MM.1S (cell line): ENCODE measurements at regions not wholly inside any gene's neighbourhood (a gene's known extent, or its start where the extent isn't known, plus 50 kb on each side); places are given as distances from the start of the nearest gene placed in this dataset.

Experiments
- DNase-seq: peaks from one replicate; pipeline ENCODE4 v3.0.0-alpha.2; 2015
- H2AFZ ChIP-seq: fragments of 300-600 bp; sonication (generic); 2 replicates; pipeline ENCODE4 v1.6.0; 2016; ENCODE audit warnings: antibody characterized with exemption, low read length
- H3F3A ChIP-seq: fragments of 300-600 bp; sonication (generic); 2 replicates; pipeline ENCODE4 v1.6.1; 2016; ENCODE audit warnings: mild to moderate bottlenecking, antibody characterized with exemption, low read length, moderate library complexity, mixed read lengths; ENCODE audit not compliant: insufficient read depth
- H3K27ac ChIP-seq: fragments of 300-600 bp; sonication (generic); 2 replicates; pipeline ENCODE4 v1.5.1; 2016; ENCODE audit warnings: mild to moderate bottlenecking, low read length
- H3K27me3 ChIP-seq: fragments of 300-600 bp; sonication (generic); replicated peaks from 2 replicates; pipeline ENCODE4 v1.6.0; 2016; ENCODE audit warnings: low read length; ENCODE audit not compliant: insufficient read depth
- H3K36me3 ChIP-seq: fragments of 300-600 bp; sonication (generic); replicated peaks from 2 replicates; pipeline ENCODE4 v1.6.1; 2016; ENCODE audit warnings: mild to moderate bottlenecking, low read length, mixed read lengths; ENCODE audit not compliant: insufficient read depth
- H3K4me1 ChIP-seq: fragments of 300-600 bp; sonication (generic); 2 replicates; pipeline ENCODE4 v1.6.1; 2016; ENCODE audit warnings: low read length, mixed read lengths
- H3K4me2 ChIP-seq: fragments of 300-600 bp; sonication (generic); 2 replicates; pipeline ENCODE4 v1.6.0; 2016; ENCODE audit warnings: low read depth, low read length
- H3K4me3 ChIP-seq: fragments of 300-600 bp; sonication (generic); 2 replicates; pipeline ENCODE4 v1.5.1; 2016; ENCODE audit warnings: low read length, mixed read lengths
- H3K79me2 ChIP-seq: fragments of 300-600 bp; sonication (generic); 2 replicates; pipeline ENCODE4 v1.6.1; 2016; ENCODE audit warnings: mixed run types, low read length, mixed read lengths
- H3K9ac ChIP-seq: fragments of 300-600 bp; sonication (generic); 2 replicates; pipeline ENCODE4 v1.6.1; 2016; ENCODE audit warnings: low read length, mixed read lengths
- H3K9me2 ChIP-seq: fragments of 300-600 bp; sonication (generic); replicated peaks from 2 replicates; pipeline ENCODE4 v1.6.1; 2016; ENCODE audit warnings: mild to moderate bottlenecking, low read length, mixed read lengths; ENCODE audit not compliant: insufficient read depth
- H3K9me3 ChIP-seq: fragments of 300-600 bp; sonication (generic); replicated peaks from 2 replicates; pipeline ENCODE4 v1.6.1; 2016; ENCODE audit warnings: mild to moderate bottlenecking, low read length, mixed read lengths; ENCODE audit not compliant: insufficient read depth
- H4K20me1 ChIP-seq: fragments of 300-600 bp; sonication (generic); 2 replicates; pipeline ENCODE4 v1.6.1; 2016; ENCODE audit warnings: mild to moderate bottlenecking, low read length, moderate library complexity, mixed read lengths; ENCODE audit not compliant: insufficient read depth
- CTCF ChIP-seq: fragments of 300-600 bp; sonication (generic); IDR thresholded peaks from 2 replicates; pipeline ENCODE4 v1.5.1; 2016; ENCODE audit warnings: antibody characterized with exemption, low read length, mixed read lengths
- EZH2 ChIP-seq: fragments of 300-600 bp; sonication (generic); optimal IDR thresholded peaks from 2 replicates; pipeline ENCODE3; 2017; ENCODE audit warnings: low read depth, mild to moderate bottlenecking, antibody characterized with exemption, low read length, mixed read lengths
- EZH2phosphoT487 ChIP-seq: fragments of 300-600 bp; sonication (generic); IDR thresholded peaks from 2 replicates; pipeline ENCODE4 v1.6.1; 2018; ENCODE audit warnings: antibody characterized with exemption, low read length

DNA sequence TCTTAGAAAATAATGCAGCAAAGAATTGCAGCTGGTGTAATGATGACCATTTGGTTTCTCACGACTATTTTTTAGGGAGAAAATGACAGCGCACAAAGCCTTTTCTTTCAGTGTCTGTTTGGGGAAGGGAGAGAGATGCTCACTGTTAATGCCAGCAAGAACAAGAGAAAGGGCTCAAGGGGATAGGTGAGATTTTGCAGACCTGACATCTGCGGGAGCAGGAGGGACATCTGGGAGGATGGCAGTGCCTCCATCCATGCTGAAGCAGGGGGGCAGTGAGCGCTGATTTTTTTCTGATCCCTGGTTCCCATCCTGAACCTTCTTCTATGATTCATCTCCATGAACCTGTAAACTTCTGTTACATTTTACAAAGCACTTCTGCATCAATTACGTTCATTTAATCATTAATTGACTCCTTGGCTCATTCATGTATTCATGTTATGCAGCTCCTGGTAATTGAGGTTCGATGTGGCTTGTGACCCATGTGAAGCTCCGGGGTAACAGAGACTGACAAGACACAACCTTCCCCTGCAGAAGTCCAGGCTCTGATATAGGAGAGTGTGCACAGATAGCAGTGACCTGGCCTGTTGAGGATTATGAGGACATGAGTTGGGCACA lies 595.3 kb downstream of the PTPRU start:
- H3K36me3 ChIP-seq, result no peaks in the 10 kb centered on the region
- H3K27ac ChIP-seq, result no peak overlapping the region
- H3K9me2 ChIP-seq, result no peaks in the 10 kb centered on the region
- no peak overlapping the region for H3K9ac ChIP-seq
- H3K4me3 ChIP-seq, result no peak overlapping the region
- no peaks in the 10 kb centered on the region for H3K9me3 ChIP-seq
- DNase-seq, result no peak
- no peak overlapping the region for H2AFZ ChIP-seq
- H3F3A ChIP-seq, result no peaks in the 10 kb centered on the region
- H3K79me2 ChIP-seq, result no peaks in the 10 kb centered on the region
- no peak for TF ChIP-seq EZH2
- no peak for TF ChIP-seq CTCF
- TF ChIP-seq EZH2phosphoT487, result no peak
- H4K20me1 ChIP-seq, result no peaks in the 10 kb centered on the region
- H3K4me2 ChIP-seq, result no peak overlapping the region
- H3K4me1 ChIP-seq, result no peaks in the 10 kb centered on the region
- H3K27me3 ChIP-seq, result peaks cover 85% of the 10 kb centered on the region

- no peaks in the 10 kb centered on the region for H3F3A ChIP-seq
- TF ChIP-seq CTCF (no peak), EZH2 (no peak), EZH2phosphoT487 (no peak)
- H3K9me2 ChIP-seq, result no peaks in the 10 kb centered on the region
- H3K27me3 ChIP-seq, result peaks cover 92% of the 10 kb centered on the region
- H3K79me2 ChIP-seq, result no peaks in the 10 kb centered on the region
- no peak overlapping the region for H3K4me2 ChIP-seq
- no peaks in the 10 kb centered on the region for H3K36me3 ChIP-seq
- H4K20me1 ChIP-seq, result no peaks in the 10 kb centered on the region
- no peak overlapping the region for H3K4me3 ChIP-seq
- no peaks in the 10 kb centered on the region for H3K9me3 ChIP-seq
- H3K27ac ChIP-seq, result no peak overlapping the region
- H3K9ac ChIP-seq, result no peak overlapping the region
- no peak overlapping the region for H2AFZ ChIP-seq
- H3K4me1 ChIP-seq, result no peaks in the 10 kb centered on the region
- DNase-seq, result no peak
Measured at GRCh38 chr1:29830916-29831315, 594.6 kb downstream of the PTPRU start.

DNA sequence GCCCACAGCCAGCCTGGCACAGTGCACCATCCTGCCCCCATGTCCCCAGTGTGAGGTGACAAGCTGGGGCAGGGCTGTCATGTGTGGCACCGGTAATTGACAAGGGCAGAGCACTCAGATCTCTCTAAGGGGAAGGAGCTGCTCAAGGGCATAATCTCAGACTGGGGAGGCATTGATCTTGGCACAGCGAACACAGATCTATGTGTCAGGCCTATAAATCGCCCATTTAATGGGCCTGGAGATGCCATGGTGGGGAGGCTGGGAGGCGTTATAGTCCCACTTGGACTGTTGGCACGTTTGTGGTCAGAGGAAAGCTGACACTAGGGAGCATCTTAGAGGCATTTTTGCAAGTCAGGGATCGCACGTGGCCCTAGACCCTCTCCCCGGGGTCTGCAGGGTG lies 594.1 kb downstream of the PTPRU start:
- no peaks in the 10 kb centered on the region for H3K9me2 ChIP-seq
- no peaks in the 10 kb centered on the region for H4K20me1 ChIP-seq
- TF ChIP-seq EZH2 (no peak), CTCF (no peak), EZH2phosphoT487 (no peak)
- no peaks in the 10 kb centered on the region for H3K4me1 ChIP-seq
- DNase-seq, result no peak
- no peaks in the 10 kb centered on the region for H3K79me2 ChIP-seq
- no peak overlapping the region for H2AFZ ChIP-seq
- H3K4me3 ChIP-seq, result no peak overlapping the region
- H3K27me3 ChIP-seq, result peaks cover 88% of the 10 kb centered on the region
- no peak overlapping the region for H3K9ac ChIP-seq
- H3F3A ChIP-seq, result no peaks in the 10 kb centered on the region
- no peak overlapping the region for H3K4me2 ChIP-seq
- H3K36me3 ChIP-seq, result no peaks in the 10 kb centered on the region
- no peak overlapping the region for H3K27ac ChIP-seq
- H3K9me3 ChIP-seq, result no peaks in the 10 kb centered on the region
